HL-60 (cell line): ENCODE measurements at regions not wholly inside any gene's neighbourhood (a gene's known extent, or its start where the extent isn't known, plus 50 kb on each side); places are given as distances from the start of the nearest gene placed in this dataset.

ENCODE experiments used
- DNase-seq, 2 experiments: peaks; one replicate each; pipeline ENCODE4 v3.0.0-alpha.2; 2010 to 2020; ENCODE audit warnings: low read depth in 1 of 2, low spot score in 1 of 2
- H3K27ac ChIP-seq: fragments of 250-450 bp; sonication (Bioruptor Pico); replicated peaks from 2 replicates; pipeline ENCODE4 v1.5.1; 2020; ENCODE audit warnings: mild to moderate bottlenecking, moderate library complexity
- H3K27me3 ChIP-seq: fragments of 250-450 bp; sonication (Bioruptor Pico); 2 replicates; pipeline ENCODE4 v1.5.1; 2021; ENCODE audit warnings: mild to moderate bottlenecking, moderate library complexity; ENCODE audit not compliant: insufficient read depth, poor library complexity, severe bottlenecking
- H3K4me3 ChIP-seq: replicated peaks from 2 replicates; pipeline ENCODE4 v1.5.1; 2011; ENCODE audit warnings: mild to moderate bottlenecking, control low read depth, low read length; ENCODE audit not compliant: insufficient read depth
- GABPA ChIP-seq: IDR thresholded peaks from 2 replicates; pipeline ENCODE4 v1.6.1; 2012; ENCODE audit warnings: low read depth
- POLR2AphosphoS5 ChIP-seq: IDR thresholded peaks from 2 replicates; pipeline ENCODE4 v1.6.1; 2012; ENCODE audit warnings: low read depth
- SPI1 ChIP-seq: IDR thresholded peaks from 2 replicates; pipeline ENCODE4 v1.6.1; 2012; ENCODE audit warnings: low read depth, mild to moderate bottlenecking, borderline replicate concordance
- TF ChIP-seq, protein P1 (sequence below): IDR thresholded peaks from 2 replicates; pipeline ENCODE4 v1.6.1; 2012; ENCODE audit warnings: low read depth; ENCODE audit not compliant: insufficient replicate concordance
- TF ChIP-seq, protein P2 (sequence below): IDR thresholded peaks from one replicate; pipeline ENCODE4 v1.5.1; 2011; ENCODE audit warnings: low read length, control low read depth, inconsistent platforms; ENCODE audit not compliant: insufficient read depth

DNA sequence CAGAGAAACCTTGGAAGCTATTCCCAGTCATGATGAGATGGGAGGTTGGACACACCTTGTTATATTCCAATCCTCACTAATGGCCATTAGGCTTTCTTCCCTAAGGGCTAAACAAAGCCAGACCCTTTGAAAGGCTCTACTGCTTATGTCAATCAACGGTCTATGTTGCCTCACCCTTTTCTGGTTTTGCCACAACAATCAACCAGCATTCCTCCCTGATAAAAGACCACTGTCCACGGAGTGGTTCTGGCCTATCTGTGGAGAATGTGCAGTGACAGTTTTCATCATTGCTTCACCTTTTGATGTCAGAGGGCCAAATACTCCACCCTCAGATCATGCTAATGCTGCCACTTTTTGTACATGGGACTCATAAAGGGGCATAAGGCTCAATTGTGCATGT is 913.4 kb downstream of the RPA4 start:
- TF ChIP-seq, protein P1, sequence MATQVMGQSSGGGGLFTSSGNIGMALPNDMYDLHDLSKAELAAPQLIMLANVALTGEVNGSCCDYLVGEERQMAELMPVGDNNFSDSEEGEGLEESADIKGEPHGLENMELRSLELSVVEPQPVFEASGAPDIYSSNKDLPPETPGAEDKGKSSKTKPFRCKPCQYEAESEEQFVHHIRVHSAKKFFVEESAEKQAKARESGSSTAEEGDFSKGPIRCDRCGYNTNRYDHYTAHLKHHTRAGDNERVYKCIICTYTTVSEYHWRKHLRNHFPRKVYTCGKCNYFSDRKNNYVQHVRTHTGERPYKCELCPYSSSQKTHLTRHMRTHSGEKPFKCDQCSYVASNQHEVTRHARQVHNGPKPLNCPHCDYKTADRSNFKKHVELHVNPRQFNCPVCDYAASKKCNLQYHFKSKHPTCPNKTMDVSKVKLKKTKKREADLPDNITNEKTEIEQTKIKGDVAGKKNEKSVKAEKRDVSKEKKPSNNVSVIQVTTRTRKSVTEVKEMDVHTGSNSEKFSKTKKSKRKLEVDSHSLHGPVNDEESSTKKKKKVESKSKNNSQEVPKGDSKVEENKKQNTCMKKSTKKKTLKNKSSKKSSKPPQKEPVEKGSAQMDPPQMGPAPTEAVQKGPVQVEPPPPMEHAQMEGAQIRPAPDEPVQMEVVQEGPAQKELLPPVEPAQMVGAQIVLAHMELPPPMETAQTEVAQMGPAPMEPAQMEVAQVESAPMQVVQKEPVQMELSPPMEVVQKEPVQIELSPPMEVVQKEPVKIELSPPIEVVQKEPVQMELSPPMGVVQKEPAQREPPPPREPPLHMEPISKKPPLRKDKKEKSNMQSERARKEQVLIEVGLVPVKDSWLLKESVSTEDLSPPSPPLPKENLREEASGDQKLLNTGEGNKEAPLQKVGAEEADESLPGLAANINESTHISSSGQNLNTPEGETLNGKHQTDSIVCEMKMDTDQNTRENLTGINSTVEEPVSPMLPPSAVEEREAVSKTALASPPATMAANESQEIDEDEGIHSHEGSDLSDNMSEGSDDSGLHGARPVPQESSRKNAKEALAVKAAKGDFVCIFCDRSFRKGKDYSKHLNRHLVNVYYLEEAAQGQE = no peak
- TF ChIP-seq SPI1 (no peak), POLR2AphosphoS5 (no peak)
- TF ChIP-seq, protein P2, sequence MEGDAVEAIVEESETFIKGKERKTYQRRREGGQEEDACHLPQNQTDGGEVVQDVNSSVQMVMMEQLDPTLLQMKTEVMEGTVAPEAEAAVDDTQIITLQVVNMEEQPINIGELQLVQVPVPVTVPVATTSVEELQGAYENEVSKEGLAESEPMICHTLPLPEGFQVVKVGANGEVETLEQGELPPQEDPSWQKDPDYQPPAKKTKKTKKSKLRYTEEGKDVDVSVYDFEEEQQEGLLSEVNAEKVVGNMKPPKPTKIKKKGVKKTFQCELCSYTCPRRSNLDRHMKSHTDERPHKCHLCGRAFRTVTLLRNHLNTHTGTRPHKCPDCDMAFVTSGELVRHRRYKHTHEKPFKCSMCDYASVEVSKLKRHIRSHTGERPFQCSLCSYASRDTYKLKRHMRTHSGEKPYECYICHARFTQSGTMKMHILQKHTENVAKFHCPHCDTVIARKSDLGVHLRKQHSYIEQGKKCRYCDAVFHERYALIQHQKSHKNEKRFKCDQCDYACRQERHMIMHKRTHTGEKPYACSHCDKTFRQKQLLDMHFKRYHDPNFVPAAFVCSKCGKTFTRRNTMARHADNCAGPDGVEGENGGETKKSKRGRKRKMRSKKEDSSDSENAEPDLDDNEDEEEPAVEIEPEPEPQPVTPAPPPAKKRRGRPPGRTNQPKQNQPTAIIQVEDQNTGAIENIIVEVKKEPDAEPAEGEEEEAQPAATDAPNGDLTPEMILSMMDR = no peak
- Histone ChIP-seq H3K4me3 (no peak overlapping the region), H3K27me3 (no peaks in the 10 kb centered on the region), H3K27ac (no peak overlapping the region)
- no peak for DNase-seq

DNA sequence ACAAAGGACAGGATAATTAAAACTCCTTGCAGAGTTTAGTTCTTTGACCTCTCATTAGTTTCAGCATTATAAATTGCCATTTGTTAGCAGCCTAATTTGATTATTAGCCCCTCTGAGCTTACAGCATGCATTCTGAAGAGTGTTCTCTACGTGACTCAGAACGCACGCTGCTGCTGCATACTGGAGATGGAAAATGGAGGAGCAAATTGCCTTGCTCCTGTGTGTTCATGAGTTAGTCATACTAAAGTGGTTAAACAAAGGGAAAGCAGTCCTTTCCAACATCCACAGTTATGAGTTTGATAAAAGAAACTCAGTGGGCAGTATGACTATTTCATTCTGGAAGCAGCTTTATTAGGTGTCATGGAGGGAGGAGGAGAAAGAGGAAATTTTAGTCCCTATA is 922.5 kb downstream of the RPA4 start:
- no peaks in the 10 kb centered on the region for H3K27me3 ChIP-seq
- no peak for DNase-seq
- no peak for TF ChIP-seq GABPA
- TF ChIP-seq, protein P1 = no peak
- no peak for TF ChIP-seq SPI1
- TF ChIP-seq POLR2AphosphoS5 = no peak
- TF ChIP-seq, protein P2 = no peak
- H3K27ac ChIP-seq = no peak overlapping the region
- H3K4me3 ChIP-seq = no peak overlapping the region

DNA sequence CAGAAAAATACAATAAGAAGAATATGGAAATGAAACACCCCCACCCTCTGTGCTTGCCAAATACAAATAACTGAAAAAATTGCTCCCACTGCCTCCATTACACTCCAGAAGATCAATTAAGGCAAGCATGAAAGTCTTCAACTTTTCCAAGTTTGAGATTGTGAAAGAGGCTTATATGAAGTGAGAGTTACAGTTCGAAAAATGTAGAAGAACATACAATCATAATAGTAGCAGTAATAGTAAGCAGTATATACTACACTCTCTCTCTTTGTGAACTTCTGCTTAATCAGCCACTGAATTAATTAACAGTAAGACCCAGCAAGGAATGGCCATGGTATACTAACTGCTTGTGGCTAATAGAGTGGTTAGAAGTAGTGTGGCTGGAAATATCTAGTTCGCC is 923.2 kb downstream of the RPA4 start:
- H3K27me3 ChIP-seq = no peaks in the 10 kb centered on the region
- no peak overlapping the region for H3K4me3 ChIP-seq
- TF ChIP-seq, protein P1 = no peak
- TF ChIP-seq, protein P2 = no peak
- no peak for TF ChIP-seq SPI1
- H3K27ac ChIP-seq = no peak overlapping the region
- no peak for DNase-seq
